Keratinocyte (primary cell): ENCODE measurements at regions not wholly inside any gene's neighbourhood (a gene's known extent, or its start where the extent isn't known, plus 50 kb on each side); places are given as distances from the start of the nearest gene placed in this dataset.

Source experiments
- DNase-seq: peaks from one replicate; pipeline ENCODE4 v3.0.0-alpha.2; 2011; ENCODE audit warnings: low read depth, missing footprints, low spot score
- FAIRE-seq: peaks from 2 replicates; lab custom pipeline; 2011; peaks lifted over from hg19 to GRCh38; lab: Jason Lieb, UNC
- H2AFZ ChIP-seq: 2 replicates; pipeline ENCODE4 v1.6.0; 2012; ENCODE audit warnings: low read length, control low read depth, inconsistent platforms; ENCODE audit not compliant: control insufficient read depth
- H3K27ac ChIP-seq: 2 replicates; pipeline ENCODE4 v1.5.1; 2011; ENCODE audit warnings: low read length; ENCODE audit not compliant: control insufficient read depth, insufficient read depth
- H3K27me3 ChIP-seq: 3 replicates; pipeline ENCODE4 v1.6.0; 2011; ENCODE audit warnings: low read length; ENCODE audit not compliant: control insufficient read depth, insufficient read depth; ENCODE audit errors: extremely low read depth
- H3K36me3 ChIP-seq, 2 experiments: 2 replicates in 1 of 2; 3 replicates in 1 of 2; pipeline ENCODE4 v1.5.1; 2011; ENCODE audit warnings: low read length in 2 of 2, mild to moderate bottlenecking in 1 of 2; ENCODE audit not compliant: control insufficient read depth in 2 of 2, insufficient read depth in 2 of 2; ENCODE audit errors: extremely low read depth in 1 of 2
- H3K4me1 ChIP-seq: 3 replicates; pipeline ENCODE4 v1.5.1; 2011; ENCODE audit warnings: low read length; ENCODE audit not compliant: control insufficient read depth, insufficient read depth; ENCODE audit errors: extremely low read depth
- H3K4me2 ChIP-seq: 3 replicates; pipeline ENCODE4 v1.6.0; 2011; ENCODE audit warnings: low read depth, low read length; ENCODE audit not compliant: control insufficient read depth, insufficient read depth; ENCODE audit errors: extremely low read depth
- H3K4me3 ChIP-seq, 3 experiments: fragments of 200-600 bp in 1 of 3; sonication (generic) in 1 of 3; 2 replicates in 2 of 3; 3 replicates in 1 of 3; pipeline ENCODE4 v1.5.1; 2011 to 2016; ENCODE audit warnings: low read length in 3 of 3, mild to moderate bottlenecking in 3 of 3, control low read depth in 2 of 3, inconsistent platforms in 1 of 3, low read depth in 1 of 3, mixed read lengths in 1 of 3, mixed run types in 1 of 3, moderate library complexity in 1 of 3; ENCODE audit not compliant: control insufficient read depth in 2 of 3, insufficient read depth in 2 of 3; ENCODE audit errors: extremely low read depth in 1 of 3
- H3K79me2 ChIP-seq: 2 replicates; pipeline ENCODE4 v1.6.0; 2012; ENCODE audit warnings: low read length; ENCODE audit not compliant: control insufficient read depth, insufficient read depth
- H3K9ac ChIP-seq: 3 replicates; pipeline ENCODE4 v1.6.0; 2011; ENCODE audit warnings: low read length; ENCODE audit not compliant: control insufficient read depth, insufficient read depth; ENCODE audit errors: extremely low read depth
- H3K9me1 ChIP-seq: 3 replicates; pipeline ENCODE4 v1.6.0; 2011; ENCODE audit warnings: low read length; ENCODE audit not compliant: control insufficient read depth, insufficient read depth; ENCODE audit errors: extremely low read depth
- H3K9me3 ChIP-seq: 2 replicates; pipeline ENCODE4 v1.5.1; 2012; ENCODE audit warnings: low read depth, low read length; ENCODE audit not compliant: control insufficient read depth
- H4K20me1 ChIP-seq: 3 replicates; pipeline ENCODE4 v1.6.0; 2011; ENCODE audit warnings: low read length; ENCODE audit not compliant: control insufficient read depth, insufficient read depth; ENCODE audit errors: extremely low read depth
- CTCF ChIP-seq, 3 experiments: IDR thresholded peaks in 1 of 3; conservative IDR thresholded peaks in 1 of 3; optimal IDR thresholded peaks in 1 of 3; 2 replicates in 2 of 3; 3 replicates in 1 of 3; pipeline versions ENCODE3 to v1.5.1; 2011; ENCODE audit warnings: low read length in 3 of 3, mild to moderate bottlenecking in 3 of 3, moderate library complexity in 2 of 3, control low read depth in 1 of 3, inconsistent platforms in 1 of 3; ENCODE audit not compliant: insufficient read depth in 2 of 3; ENCODE audit errors: extremely low read depth in 1 of 3
- EZH2 ChIP-seq: IDR thresholded peaks from one replicate; pipeline ENCODE4 v1.6.1; 2012; ENCODE audit warnings: inconsistent platforms, mild to moderate bottlenecking, low read length, moderate library complexity
- dilution Hi-C: fragments of 300-500 bp; cut with MboI; formaldehyde crosslinking; loops from one replicate; pipeline ENCODE4 v1.7.0; 2020; ENCODE audit warnings: low sequenced_read_pairs; ENCODE audit not compliant: extremely low pct_ligation_motif_present

- dilution Hi-C loops = no loop called here
- no peak for DNase-seq
- no peak overlapping the region for H3K4me3 ChIP-seq
These were observed 357.3 kb downstream of the CRPPA start for GRCh38 chr7:16063716-16064675.

GRCh38 chr7:16063221-16063620 lies 358.1 kb downstream of the CRPPA start:
- Histone ChIP-seq H3K4me3 (no peak overlapping the region), H3K9me1 (no peaks in the 10 kb centered on the region), H3K4me2 (no peak overlapping the region), H3K4me1 (no peaks in the 10 kb centered on the region), H3K27ac (no peak overlapping the region), H2AFZ (no peak overlapping the region), H3K27me3 (no peaks in the 10 kb centered on the region), H4K20me1 (no peaks in the 10 kb centered on the region), H3K9ac (no peak overlapping the region), H3K79me2 (no peaks in the 10 kb centered on the region), H3K9me3 (no peaks in the 10 kb centered on the region), H3K36me3 (no peaks in the 10 kb centered on the region)
- TF ChIP-seq EZH2 (no peak), CTCF (optimal IDR thresholded peaks at IDR 0.05 in 1 of 3, IDR thresholded peaks at IDR 0.05 in 1 of 3, conservative IDR thresholded peaks at IDR 0.05 in 1 of 3; ENCODE audit: extremely low read depth in 1 of 3, insufficient read depth in 2 of 3, low read length in 3 of 3) (no peak)
- FAIRE-seq = no peak
- dilution Hi-C loops = no loop called here
- no peak for DNase-seq

More at GRCh38 chr7:16063716-16064675, 357.3 kb downstream of the CRPPA start:
- TF ChIP-seq EZH2 = no peak
- TF ChIP-seq CTCF (optimal IDR thresholded peaks at IDR 0.05 in 1 of 3, IDR thresholded peaks at IDR 0.05 in 1 of 3, conservative IDR thresholded peaks at IDR 0.05 in 1 of 3; ENCODE audit: extremely low read depth in 1 of 3, insufficient read depth in 2 of 3, low read length in 3 of 3) = no peak
- Histone ChIP-seq H2AFZ (no peak overlapping the region), H3K9me1 (no peaks in the 10 kb centered on the region), H3K27me3 (no peaks in the 10 kb centered on the region), H3K79me2 (no peaks in the 10 kb centered on the region), H3K27ac (no peak overlapping the region), H3K9me3 (no peaks in the 10 kb centered on the region), H3K4me1 (no peaks in the 10 kb centered on the region), H3K9ac (no peak overlapping the region), H3K36me3 (no peaks in the 10 kb centered on the region), H4K20me1 (no peaks in the 10 kb centered on the region), H3K4me2 (no peak overlapping the region)
- FAIRE-seq = no peak
